Astrocyte (in vitro differentiated cells and primary cell): ENCODE measurements at regions not wholly inside any gene's neighbourhood (a gene's known extent, or its start where the extent isn't known, plus 50 kb on each side); places are given as distances from the start of the nearest gene placed in this dataset.

Source experiments
- DNase-seq: peaks from one replicate; pipeline ENCODE4 v3.0.0-alpha.2; 2010; ENCODE audit warnings: low read depth
- FAIRE-seq: peaks from 2 replicates; lab custom pipeline; 2011; peaks lifted over from hg19 to GRCh38; lab: Jason Lieb, UNC
- H2AFZ ChIP-seq: 2 replicates; pipeline ENCODE4 v1.6.0; 2012; ENCODE audit warnings: low read depth, low read length, inconsistent platforms
- H3K27ac ChIP-seq: 2 replicates; pipeline ENCODE4 v1.5.1; 2011; ENCODE audit warnings: low read depth, low read length, inconsistent platforms
- H3K27me3 ChIP-seq: 2 replicates; pipeline ENCODE4 v1.6.0; 2011; ENCODE audit warnings: low read length, inconsistent platforms; ENCODE audit not compliant: insufficient read depth
- H3K36me3 ChIP-seq: 2 replicates; pipeline ENCODE4 v1.5.1; 2011; ENCODE audit warnings: low read length, inconsistent platforms; ENCODE audit not compliant: insufficient read depth
- H3K4me1 ChIP-seq: 2 replicates; pipeline ENCODE4 v1.5.1; 2011; ENCODE audit warnings: low read length, inconsistent platforms; ENCODE audit not compliant: insufficient read depth
- H3K4me2 ChIP-seq: 2 replicates; pipeline ENCODE4 v1.6.0; 2012; ENCODE audit warnings: low read length, inconsistent platforms
- H3K4me3 ChIP-seq: 2 replicates; pipeline ENCODE4 v1.5.1; 2011; ENCODE audit warnings: low read depth, mild to moderate bottlenecking, low read length, inconsistent platforms; ENCODE audit not compliant: insufficient read depth
- H3K79me2 ChIP-seq: 2 replicates; pipeline ENCODE4 v1.6.0; 2012; ENCODE audit warnings: mild to moderate bottlenecking, low read length, inconsistent platforms; ENCODE audit not compliant: insufficient read depth
- H3K9ac ChIP-seq: 2 replicates; pipeline ENCODE4 v1.6.0; 2012; ENCODE audit warnings: mild to moderate bottlenecking, low read length, inconsistent platforms
- H3K9me3 ChIP-seq: 2 replicates; pipeline ENCODE4 v1.5.1; 2012; ENCODE audit warnings: low read depth, mild to moderate bottlenecking, low read length, inconsistent platforms; ENCODE audit not compliant: insufficient read depth
- H4K20me1 ChIP-seq: 2 replicates; pipeline ENCODE4 v1.6.0; 2012; ENCODE audit warnings: low read length, inconsistent platforms; ENCODE audit not compliant: insufficient read depth
- H3K27ac Mint-ChIP-seq: one replicate; pipeline ENCODE4 v1.8.0; 2021; ENCODE audit warnings: mild to moderate bottlenecking, mixed read lengths; ENCODE audit not compliant: unreplicated experiment
- H3K27me3 Mint-ChIP-seq: one replicate; pipeline ENCODE4 v1.8.0; 2021; ENCODE audit warnings: low read depth, mixed read lengths; ENCODE audit not compliant: unreplicated experiment
- H3K36me3 Mint-ChIP-seq: one replicate; pipeline ENCODE4 v1.8.0; 2021; ENCODE audit warnings: low read depth, mixed read lengths; ENCODE audit not compliant: unreplicated experiment
- H3K4me1 Mint-ChIP-seq: one replicate; pipeline ENCODE4 v1.8.0; 2021; ENCODE audit warnings: low read depth, mixed read lengths; ENCODE audit not compliant: unreplicated experiment
- H3K4me3 Mint-ChIP-seq: one replicate; pipeline ENCODE4 v1.8.0; 2021; ENCODE audit warnings: mild to moderate bottlenecking, moderate library complexity, mixed read lengths; ENCODE audit not compliant: unreplicated experiment
- H3K9me3 Mint-ChIP-seq: one replicate; pipeline ENCODE4 v1.8.0; 2021; ENCODE audit warnings: mild to moderate bottlenecking, mixed read lengths; ENCODE audit not compliant: unreplicated experiment
- CTCF ChIP-seq: IDR thresholded peaks from 2 replicates; pipeline ENCODE4 v1.5.1; 2011; ENCODE audit warnings: low read depth, mild to moderate bottlenecking, inconsistent platforms, low read length, moderate library complexity; ENCODE audit not compliant: insufficient read depth
- EZH2 ChIP-seq: IDR thresholded peaks from 2 replicates; pipeline ENCODE4 v1.6.1; 2012; ENCODE audit warnings: mild to moderate bottlenecking, low read length, inconsistent platforms; ENCODE audit not compliant: insufficient read depth

- Histone ChIP-seq H4K20me1 (no peaks in the 10 kb centered on the region), H3K4me1 (no peaks in the 10 kb centered on the region), H3K4me2 (no peak overlapping the region), H3K27me3 (no peaks in the 10 kb centered on the region), H3K36me3 (no peaks in the 10 kb centered on the region), H3K27ac (no peak overlapping the region), H3K9me3 (peaks cover 2% of the 10 kb centered on the region), H3K79me2 (no peaks in the 10 kb centered on the region), H2AFZ (no peak overlapping the region), H3K4me3 (no peak overlapping the region), H3K9ac (no peak overlapping the region)
- FAIRE-seq (no peak), DNase-seq (no peak)
- Mint-ChIP-seq H3K4me1 (no peaks in the 10 kb centered on the region), H3K4me3 (no peak overlapping the region), H3K36me3 (no peaks in the 10 kb centered on the region), H3K27ac (no peak overlapping the region), H3K27me3 (no peaks in the 10 kb centered on the region), H3K9me3 (peaks cover 11% of the 10 kb centered on the region)
- TF ChIP-seq CTCF = no peak
- no peak for TF ChIP-seq EZH2
Observed at GRCh38 chr12:17148706-17149105, 542.7 kb upstream of the LMO3 start.

GRCh38 chr12:17142856-17143255, 536.9 kb upstream of the LMO3 start:
- no peak for TF ChIP-seq EZH2
- no peak for TF ChIP-seq CTCF
- Histone ChIP-seq H3K9me3 (peaks cover 2% of the 10 kb centered on the region), H4K20me1 (no peaks in the 10 kb centered on the region), H3K27me3 (no peaks in the 10 kb centered on the region), H3K4me1 (no peaks in the 10 kb centered on the region), H3K79me2 (no peaks in the 10 kb centered on the region), H3K36me3 (no peaks in the 10 kb centered on the region), H2AFZ (no peak overlapping the region), H3K27ac (no peak overlapping the region), H3K9ac (no peak overlapping the region), H3K4me2 (no peak overlapping the region), H3K4me3 (no peak overlapping the region)
- H3K36me3 Mint-ChIP-seq = no peaks in the 10 kb centered on the region
- FAIRE-seq = no peak
- peaks cover 9% of the 10 kb centered on the region for H3K4me1 Mint-ChIP-seq
- H3K4me3 Mint-ChIP-seq = no peak overlapping the region
- no peaks in the 10 kb centered on the region for H3K9me3 Mint-ChIP-seq
- DNase-seq = no peak
- H3K27ac Mint-ChIP-seq = no peak overlapping the region
- H3K27me3 Mint-ChIP-seq = no peaks in the 10 kb centered on the region

- Histone ChIP-seq H3K4me3 (no peak overlapping the region), H3K9me3 (no peaks in the 10 kb centered on the region), H3K36me3 (no peaks in the 10 kb centered on the region), H3K27ac (no peak overlapping the region), H3K27me3 (no peaks in the 10 kb centered on the region), H4K20me1 (no peaks in the 10 kb centered on the region), H3K9ac (no peak overlapping the region), H3K4me2 (no peak overlapping the region), H2AFZ (no peak overlapping the region), H3K4me1 (no peaks in the 10 kb centered on the region), H3K79me2 (no peaks in the 10 kb centered on the region)
- Mint-ChIP-seq H3K9me3 (no peaks in the 10 kb centered on the region), H3K36me3 (no peaks in the 10 kb centered on the region), H3K4me1 (peaks cover 9% of the 10 kb centered on the region), H3K27ac (peak overlapping the region; percentile 97), H3K27me3 (no peaks in the 10 kb centered on the region), H3K4me3 (peak overlapping the region; percentile 25)
- no peak for FAIRE-seq
- TF ChIP-seq CTCF (no peak), EZH2 (no peak)
- DNase-seq = no peak
Observed at GRCh38 chr12:17139931-17140330, 534.0 kb upstream of the LMO3 start.
